H9 (cell line): ENCODE measurements at regions not wholly inside any gene's neighbourhood (a gene's known extent, or its start where the extent isn't known, plus 50 kb on each side); places are given as distances from the start of the nearest gene placed in this dataset.

Experiments
- DNase-seq: peaks from one replicate; pipeline ENCODE4 v3.0.0-alpha.2; 2017
- H2AFZ ChIP-seq: one replicate; pipeline ENCODE4 v1.6.1; 2013; ENCODE audit warnings: mild to moderate bottlenecking, low read length, control low read depth, moderate library complexity
- H2AK5ac ChIP-seq: 2 replicates; pipeline ENCODE4 v1.6.1; 2013; ENCODE audit warnings: low read length, control low read depth, mixed read lengths; ENCODE audit not compliant: insufficient read length
- H2BK120ac ChIP-seq: one replicate; pipeline ENCODE4 v1.6.1; 2013; ENCODE audit warnings: low read depth, mild to moderate bottlenecking, low read length, control low read depth, inconsistent platforms; ENCODE audit not compliant: poor library complexity, severe bottlenecking
- H2BK12ac ChIP-seq: 2 replicates; pipeline ENCODE4 v1.6.1; 2013; ENCODE audit warnings: low read length, control low read depth, mixed read lengths, low read depth; ENCODE audit not compliant: insufficient read length
- H2BK15ac ChIP-seq: 2 replicates; pipeline ENCODE4 v1.6.1; 2013; ENCODE audit warnings: low read depth, low read length, control low read depth
- H2BK20ac ChIP-seq: one replicate; pipeline ENCODE4 v1.6.1; 2013; ENCODE audit warnings: low read depth, mild to moderate bottlenecking, low read length, control low read depth, inconsistent platforms; ENCODE audit not compliant: poor library complexity, severe bottlenecking
- H2BK5ac ChIP-seq: 2 replicates; pipeline ENCODE4 v1.6.1; 2013; ENCODE audit warnings: low read length, control low read depth, mixed read lengths; ENCODE audit not compliant: insufficient read length
- H3K14ac ChIP-seq: 2 replicates; pipeline ENCODE4 v1.6.1; 2013; ENCODE audit warnings: low read length, control low read depth; ENCODE audit not compliant: insufficient read depth
- H3K18ac ChIP-seq: 2 replicates; pipeline ENCODE4 v1.6.1; 2013; ENCODE audit warnings: low read depth, mild to moderate bottlenecking, mixed read lengths, low read length, control low read depth; ENCODE audit not compliant: insufficient read length
- H3K23ac ChIP-seq: 2 replicates; pipeline ENCODE4 v1.6.1; 2013; ENCODE audit warnings: low read length, control low read depth, mixed read lengths, low read depth; ENCODE audit not compliant: insufficient read length
- H3K23me2 ChIP-seq: 2 replicates; pipeline ENCODE4 v1.6.1; 2013; ENCODE audit warnings: low read depth, mild to moderate bottlenecking, mixed read lengths, low read length, control low read depth; ENCODE audit not compliant: insufficient read length, poor library complexity, severe bottlenecking
- H3K27ac ChIP-seq: 2 replicates; pipeline ENCODE4 v1.5.1; 2013; ENCODE audit warnings: low read length, control low read depth, mixed read lengths, low read depth; ENCODE audit not compliant: insufficient read length
- H3K27me3 ChIP-seq: 2 replicates; pipeline ENCODE4 v1.6.1; 2013; ENCODE audit warnings: low read length, control low read depth, inconsistent platforms; ENCODE audit not compliant: insufficient read depth
- H3K4ac ChIP-seq: 2 replicates; pipeline ENCODE4 v1.6.1; 2013; ENCODE audit warnings: low read depth, mild to moderate bottlenecking, control low read depth, inconsistent platforms, low read length, moderate library complexity
- H3K4me1 ChIP-seq: 2 replicates; pipeline ENCODE4 v1.6.1; 2013; ENCODE audit warnings: low read length, control low read depth, inconsistent platforms; ENCODE audit not compliant: insufficient read depth
- H3K4me2 ChIP-seq: 2 replicates; pipeline ENCODE4 v1.6.1; 2013; ENCODE audit warnings: low read length, control low read depth, mixed read lengths; ENCODE audit not compliant: insufficient read length, insufficient read depth
- H3K56ac ChIP-seq: 2 replicates; pipeline ENCODE4 v1.6.1; 2013; ENCODE audit warnings: low read depth, mild to moderate bottlenecking, mixed read lengths, low read length, control low read depth; ENCODE audit not compliant: insufficient read length
- H3K79me1 ChIP-seq: 2 replicates; pipeline ENCODE4 v1.6.1; 2013; ENCODE audit warnings: low read depth, mild to moderate bottlenecking, moderate library complexity, low read length, control low read depth, inconsistent platforms; ENCODE audit not compliant: insufficient read depth, poor library complexity, severe bottlenecking
- H3K79me2 ChIP-seq: 2 replicates; pipeline ENCODE4 v1.6.1; 2013; ENCODE audit warnings: low read length, control low read depth, inconsistent platforms; ENCODE audit not compliant: insufficient read depth
- H3K9ac ChIP-seq: 2 replicates; pipeline ENCODE4 v1.6.1; 2013; ENCODE audit warnings: low read length, control low read depth, mixed read lengths; ENCODE audit not compliant: insufficient read length; ENCODE audit errors: extremely low read depth
- H3K9me3 ChIP-seq: one replicate; pipeline ENCODE4 v1.6.1; 2013; ENCODE audit warnings: low read depth, low read length, inconsistent platforms; ENCODE audit not compliant: control insufficient read depth
- H3T11ph ChIP-seq: one replicate; pipeline ENCODE4 v1.6.1; 2013; ENCODE audit warnings: mild to moderate bottlenecking, low read length, control low read depth, inconsistent platforms
- H4K20me1 ChIP-seq: one replicate; pipeline ENCODE4 v1.6.1; 2013; ENCODE audit not compliant: control insufficient read depth, insufficient read length, insufficient read depth
- H4K5ac ChIP-seq: 2 replicates; pipeline ENCODE4 v1.6.1; 2013; ENCODE audit warnings: low read depth, mild to moderate bottlenecking, mixed read lengths, low read length, control low read depth; ENCODE audit not compliant: insufficient read length
- H4K8ac ChIP-seq: replicated peaks from 2 replicates; pipeline ENCODE4 v1.6.1; 2013; ENCODE audit warnings: low read length, control low read depth, mixed read lengths, low read depth; ENCODE audit not compliant: insufficient read length
- H4K91ac ChIP-seq: 2 replicates; pipeline ENCODE4 v1.6.1; 2013; ENCODE audit warnings: low read depth, mild to moderate bottlenecking, moderate library complexity, mixed read lengths, low read length, control low read depth; ENCODE audit not compliant: insufficient read length
- H3K27ac Mint-ChIP-seq, 3 experiments: 2 replicates in 2 of 3; 3 replicates in 1 of 3; pipeline ENCODE4 v1.8.0; 2020 to 2021; ENCODE audit warnings: mixed read lengths in 3 of 3, mild to moderate bottlenecking in 1 of 3, moderate library complexity in 1 of 3
- H3K27me3 Mint-ChIP-seq: 2 replicates; pipeline ENCODE4 v1.8.0; 2021; ENCODE audit warnings: low read depth, mild to moderate bottlenecking, moderate library complexity, mixed read lengths
- H3K36me3 Mint-ChIP-seq, 3 experiments: 2 replicates in 2 of 3; 3 replicates in 1 of 3; pipeline ENCODE4 v1.8.0; 2020 to 2021; ENCODE audit warnings: low read depth in 3 of 3, mixed read lengths in 3 of 3; ENCODE audit not compliant: insufficient read depth in 1 of 3
- H3K4me1 Mint-ChIP-seq, 2 experiments: 2 replicates each; pipeline ENCODE4 v1.8.0; 2020; ENCODE audit warnings: mixed read lengths in 2 of 2
- H3K4me3 Mint-ChIP-seq, 2 experiments: 2 replicates in 1 of 2; 3 replicates in 1 of 2; pipeline ENCODE4 v1.8.0; 2020 to 2021; ENCODE audit warnings: mild to moderate bottlenecking in 2 of 2, mixed read lengths in 2 of 2, moderate library complexity in 1 of 2
- H3K9me3 Mint-ChIP-seq, 2 experiments: 2 replicates in 1 of 2; 3 replicates in 1 of 2; pipeline ENCODE4 v1.8.0; 2020; ENCODE audit warnings: mild to moderate bottlenecking in 2 of 2, mixed read lengths in 2 of 2, moderate library complexity in 1 of 2
- CTCF ChIP-seq: fragments of 200-600 bp; sonication (generic); conservative IDR thresholded peaks from 3 replicates; pipeline ENCODE4 v1.8.0; 2021; ENCODE audit warnings: antibody characterized with exemption, mild to moderate bottlenecking
- WGBS: extraction: QIAGEN DNeasy Blood & Tissue Kit; methylation state at CpG from one replicate; pipeline ENCODE4 v1.1.7; 2013; ENCODE audit warnings: missing lambda C conversion rate, low lambda C conversion rate, mixed read lengths; ENCODE audit not compliant: insufficient read length; ENCODE audit errors: extremely low coverage; 5-methylcytosine and 5-hydroxymethylcytosine counted together

- no peaks in the 10 kb centered on the region for H3K27me3 ChIP-seq
- H4K91ac ChIP-seq, result no peak overlapping the region
- no peak overlapping the region for H2AK5ac ChIP-seq
- no peak for DNase-seq
- H3K9ac ChIP-seq, result no peak overlapping the region
- no peak overlapping the region for H4K5ac ChIP-seq
- H3K79me1 ChIP-seq, result no peaks in the 10 kb centered on the region
- H4K8ac ChIP-seq, result no peak overlapping the region
- no peak overlapping the region for H3K27ac ChIP-seq
- no peak overlapping the region for H3K4ac ChIP-seq
- no peaks in the 10 kb centered on the region for H3K79me2 ChIP-seq
- no peaks in the 10 kb centered on the region for H3K9me3 ChIP-seq
- no peak overlapping the region for H2BK15ac ChIP-seq
- H3K27me3 Mint-ChIP-seq, result no peaks in the 10 kb centered on the region
- H2BK20ac ChIP-seq, result no peak overlapping the region
- H3K36me3 Mint-ChIP-seq, result no peaks in the 10 kb centered on the region
- no peak overlapping the region for H3K56ac ChIP-seq
- no peak overlapping the region for H3T11ph ChIP-seq
- no peak overlapping the region for H3K27ac Mint-ChIP-seq
- H2AFZ ChIP-seq, result no peak overlapping the region
- H2BK120ac ChIP-seq, result no peak overlapping the region
- H3K9me3 Mint-ChIP-seq, result no peaks in the 10 kb centered on the region; a peak in 1 of 5 replicates
- no peak overlapping the region for H3K14ac ChIP-seq
- H3K4me2 ChIP-seq, result no peak overlapping the region
- TF ChIP-seq CTCF, result no peak
- no peak overlapping the region for H3K4me3 Mint-ChIP-seq
- H2BK12ac ChIP-seq, result no peak overlapping the region
- no peak overlapping the region for H3K18ac ChIP-seq
- H4K20me1 ChIP-seq, result no peaks in the 10 kb centered on the region
- WGBS, result no CpG with 5 or more reads among the region's 14 CpGs
- H3K4me1 ChIP-seq, result no peaks in the 10 kb centered on the region
- H3K23ac ChIP-seq, result no peak overlapping the region
- H2BK5ac ChIP-seq, result no peak overlapping the region
- H3K23me2 ChIP-seq, result no peaks in the 10 kb centered on the region
- peaks cover under 1 to 6% of the 10 kb centered on the region in 2 experiments; a peak in 3 of 4 replicates for H3K4me1 Mint-ChIP-seq
Measured at GRCh38 chr18:59061914-59062642, 77.6 kb upstream of the SEC11C start.
